Keratinocyte (primary cell): ENCODE measurements at regions not wholly inside any gene's neighbourhood (a gene's known extent, or its start where the extent isn't known, plus 50 kb on each side); places are given as distances from the start of the nearest gene placed in this dataset.

Experiments
- CTCF ChIP-seq, 3 experiments: IDR thresholded peaks in 1 of 3; conservative IDR thresholded peaks in 1 of 3; optimal IDR thresholded peaks in 1 of 3; 2 replicates in 2 of 3; 3 replicates in 1 of 3; pipeline versions ENCODE3 to v1.5.1; 2011; ENCODE audit warnings: low read length in 3 of 3, mild to moderate bottlenecking in 3 of 3, moderate library complexity in 2 of 3, control low read depth in 1 of 3, inconsistent platforms in 1 of 3; ENCODE audit not compliant: insufficient read depth in 2 of 3; ENCODE audit errors: extremely low read depth in 1 of 3
- EZH2 ChIP-seq: IDR thresholded peaks from one replicate; pipeline ENCODE4 v1.6.1; 2012; ENCODE audit warnings: inconsistent platforms, mild to moderate bottlenecking, low read length, moderate library complexity

GRCh38 chr3:89932882-89933281 is 825.5 kb downstream of the EPHA3 start:
- TF ChIP-seq CTCF (optimal IDR thresholded peaks at IDR 0.05 in 1 of 3, IDR thresholded peaks at IDR 0.05 in 1 of 3, conservative IDR thresholded peaks at IDR 0.05 in 1 of 3; ENCODE audit: extremely low read depth in 1 of 3, insufficient read depth in 2 of 3, low read length in 3 of 3) (no peak), EZH2 (no peak)
